ENCODE measurements at regions not wholly inside any gene's neighbourhood (a gene's known extent, or its start where the extent isn't known, plus 50 kb on each side); places are given as distances from the start of the nearest gene placed in this dataset.

GRCh38 chr11:39910087-39910486 is 1549.4 kb downstream of the LRRC4C start:
- no peak for TF ChIP-seq CTCF (IDR thresholded peaks at IDR 0.05)
- TF ChIP-seq POLR2A (IDR thresholded peaks at IDR 0.05) = no peak

Measured in thyroid gland (tissue), 4 donors.